DMS79 treated with DMSO at 0.1 percent for 48 hours (cell line): ENCODE measurements at regions not wholly inside any gene's neighbourhood (a gene's known extent, or its start where the extent isn't known, plus 50 kb on each side); places are given as distances from the start of the nearest gene placed in this dataset.

Source experiments
- DNase-seq: peaks from one replicate; lab custom pipeline; 2025; lab: John Stamatoyannopoulos, UW

DNA sequence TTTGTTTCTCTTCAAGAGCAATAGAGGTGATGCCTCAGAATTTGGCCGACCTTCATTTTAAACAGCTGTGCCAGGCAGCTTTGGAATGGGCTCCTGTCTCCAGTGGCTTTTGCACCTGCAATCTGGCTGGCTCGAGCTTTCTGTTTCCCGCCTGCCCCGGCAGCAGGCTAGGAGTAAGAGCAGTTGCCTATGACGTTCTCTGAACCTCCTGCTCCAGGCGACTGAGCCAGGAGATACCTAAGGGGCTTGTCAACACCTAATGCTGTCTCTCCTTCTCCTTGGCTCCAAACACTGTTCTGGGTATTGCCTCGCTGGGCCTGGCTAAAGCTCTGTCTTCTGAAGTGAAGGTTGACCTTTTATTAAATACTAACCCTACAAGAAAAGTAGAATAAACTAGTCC is 229.9 kb downstream of the LRRN1 start:
- DNase-seq, result no peak

GRCh38 chr3:4030624-4031023 is 231.4 kb downstream of the LRRN1 start:
- DNase-seq, result no peak

DNA sequence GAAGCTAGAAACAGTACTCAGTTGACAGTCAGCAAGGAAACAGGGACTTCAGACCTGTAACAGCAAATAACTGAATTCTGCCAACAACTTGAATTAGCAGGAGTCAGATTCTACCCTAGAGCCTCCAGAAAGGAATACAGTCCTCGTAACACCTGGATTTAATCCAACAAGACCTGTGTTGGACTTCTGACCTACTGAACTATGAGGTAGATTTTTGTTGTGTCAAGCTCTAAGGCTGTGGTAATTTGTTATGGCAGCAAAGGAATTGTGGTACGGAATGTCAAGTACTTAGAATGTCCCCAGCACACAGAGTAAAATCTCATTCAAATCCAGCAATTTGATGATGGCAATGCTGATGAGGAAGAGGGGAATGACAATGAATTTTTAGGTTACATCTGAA is 234.1 kb downstream of the LRRN1 start:
- DNase-seq, result no peak

- no peak for DNase-seq
Measured at GRCh38 chr3:4036046-4036445, 236.8 kb downstream of the LRRN1 start.

DNA sequence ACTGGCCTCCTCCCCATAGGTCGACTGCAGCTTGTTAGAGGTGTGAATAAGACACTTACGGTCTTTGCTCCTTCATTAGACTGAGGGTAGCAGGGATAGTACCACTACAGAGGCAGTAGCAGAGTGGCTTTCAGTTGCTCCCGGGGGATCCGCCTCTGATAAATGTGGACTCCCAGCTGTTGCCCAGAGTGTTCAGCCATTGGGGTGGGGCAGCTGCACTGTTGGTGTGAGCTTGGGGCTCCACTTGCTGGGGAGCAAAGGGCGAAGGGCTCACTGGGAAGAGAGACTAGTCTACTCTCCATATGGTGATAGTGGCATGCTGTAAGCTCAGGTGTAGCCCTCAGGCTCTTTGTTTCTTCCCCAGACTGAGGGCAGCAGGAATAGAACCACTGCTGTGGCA is 239.1 kb downstream of the LRRN1 start:
- DNase-seq, result no peak

GRCh38 chr3:4042070-4042469 is 242.8 kb downstream of the LRRN1 start:
- no peak for DNase-seq

- DNase-seq, result no peak
Measured at GRCh38 chr3:4042869-4043268, 243.6 kb downstream of the LRRN1 start.

DNA sequence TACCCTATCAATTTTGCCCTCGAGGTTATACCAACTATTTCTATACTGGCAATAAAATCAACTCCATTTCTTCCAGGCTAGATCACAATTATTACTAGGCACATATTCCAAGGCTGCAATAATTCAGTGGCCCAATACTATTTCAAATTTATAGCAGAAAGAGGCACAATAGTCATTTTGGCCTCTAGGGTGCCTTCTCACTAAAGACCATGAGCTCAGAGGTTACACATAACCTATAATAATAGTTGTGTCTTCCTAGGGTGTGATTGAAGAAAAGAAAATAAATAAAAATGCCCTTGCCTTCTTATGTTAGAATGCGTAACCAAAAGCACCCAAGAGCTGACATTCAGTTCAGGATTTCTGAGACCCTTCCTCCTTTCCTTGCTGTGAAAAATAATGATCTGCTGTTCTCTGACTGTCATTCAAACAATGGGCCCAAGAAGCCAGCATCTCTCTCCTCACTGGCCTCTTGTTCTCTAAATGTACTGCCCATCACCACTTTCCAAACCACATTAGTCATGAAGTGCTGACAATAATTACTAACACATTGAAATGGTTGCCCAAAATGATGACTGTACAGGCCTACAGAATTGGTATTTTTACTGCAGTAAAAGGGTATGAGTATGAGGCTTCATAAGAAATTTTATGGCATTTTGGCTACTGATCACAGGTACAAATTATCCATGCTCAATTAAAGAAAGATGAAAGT is 244.8 kb downstream of the LRRN1 start:
- no peak for DNase-seq

- DNase-seq, result no peak
Measured at GRCh38 chr3:4044619-4045018, 245.4 kb downstream of the LRRN1 start.

GRCh38 chr3:4045756-4046155 is 246.5 kb downstream of the LRRN1 start:
- DNase-seq, result no peak

DNA sequence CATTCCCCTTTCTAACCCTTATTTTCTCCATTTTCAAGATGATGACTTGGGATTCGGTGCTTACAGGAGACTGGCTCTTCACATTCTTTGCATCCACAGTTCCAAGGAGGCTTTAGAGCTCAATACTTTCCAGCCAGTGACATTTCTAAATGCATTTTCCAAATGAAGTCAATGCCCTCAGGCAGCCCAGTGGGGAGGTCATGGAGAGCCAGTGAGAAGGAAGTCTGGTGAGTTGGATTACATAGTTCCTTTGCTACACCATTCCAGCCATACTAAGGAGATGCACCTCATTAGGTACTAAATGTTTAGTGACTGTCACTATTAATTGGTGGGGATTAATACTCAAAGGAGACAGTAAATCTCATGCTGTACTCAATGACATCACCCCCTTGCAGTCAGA is 248.1 kb downstream of the LRRN1 start:
- no peak for DNase-seq

DNA sequence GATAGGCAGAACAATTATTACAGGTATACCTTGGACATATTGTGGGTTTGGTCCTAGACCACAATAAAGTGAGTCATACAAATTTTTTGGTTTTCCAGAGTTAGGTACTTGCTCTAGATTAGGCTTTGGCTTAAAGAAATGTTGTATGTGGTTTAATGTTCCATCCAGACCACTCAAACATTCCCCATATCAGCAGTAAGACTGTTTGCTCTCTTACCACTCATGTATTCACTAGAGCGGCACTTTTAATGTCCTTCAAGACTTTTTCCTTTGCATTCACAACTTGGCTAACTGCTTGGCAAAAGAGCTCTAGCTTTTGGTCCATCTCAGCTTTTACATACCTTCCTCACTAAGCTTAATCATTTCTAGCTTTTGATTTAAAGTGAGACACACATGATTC is 250.5 kb upstream of the SETMAR start:
- peak; percentile 17 for DNase-seq

- no peak for DNase-seq
Measured at GRCh38 chr3:4053975-4054374, 249.2 kb upstream of the SETMAR start.

- no peak for DNase-seq
Measured at GRCh38 chr3:4060064-4060463, 243.1 kb upstream of the SETMAR start.

GRCh38 chr3:4060603-4061002 is 242.6 kb upstream of the SETMAR start:
- DNase-seq, result no peak

- DNase-seq, result no peak
Measured at GRCh38 chr3:4061195-4061594, 242.0 kb upstream of the SETMAR start.

DNA sequence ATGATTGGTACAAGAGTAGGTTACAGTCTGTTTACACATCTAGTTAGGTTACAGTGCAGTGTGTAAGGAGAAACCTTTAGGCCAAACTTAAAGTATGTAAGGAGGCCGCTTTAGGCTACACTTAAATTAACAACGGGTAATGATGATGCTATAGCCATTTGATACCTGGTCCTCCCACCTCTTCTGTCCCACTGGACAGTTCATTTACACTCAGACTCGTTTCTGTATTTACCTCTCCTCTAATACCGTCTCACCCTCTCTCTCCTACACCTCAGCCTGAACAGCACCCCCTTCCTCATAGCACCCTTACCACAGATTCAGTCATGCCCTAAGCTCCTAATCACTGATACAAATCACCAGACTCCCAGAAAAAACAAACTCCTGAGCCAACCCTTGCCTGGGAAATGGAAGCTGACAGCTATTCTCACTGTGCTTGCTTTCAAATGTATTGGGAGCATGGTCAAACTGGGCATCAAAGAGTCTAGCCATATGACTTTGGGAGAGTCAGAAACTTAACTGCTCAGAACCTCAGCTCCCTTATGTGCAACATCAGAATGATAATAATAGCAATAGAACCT is 241.3 kb upstream of the SETMAR start:
- no peak for DNase-seq

GRCh38 chr3:4062621-4063020 is 240.5 kb upstream of the SETMAR start:
- DNase-seq, result no peak

DNA sequence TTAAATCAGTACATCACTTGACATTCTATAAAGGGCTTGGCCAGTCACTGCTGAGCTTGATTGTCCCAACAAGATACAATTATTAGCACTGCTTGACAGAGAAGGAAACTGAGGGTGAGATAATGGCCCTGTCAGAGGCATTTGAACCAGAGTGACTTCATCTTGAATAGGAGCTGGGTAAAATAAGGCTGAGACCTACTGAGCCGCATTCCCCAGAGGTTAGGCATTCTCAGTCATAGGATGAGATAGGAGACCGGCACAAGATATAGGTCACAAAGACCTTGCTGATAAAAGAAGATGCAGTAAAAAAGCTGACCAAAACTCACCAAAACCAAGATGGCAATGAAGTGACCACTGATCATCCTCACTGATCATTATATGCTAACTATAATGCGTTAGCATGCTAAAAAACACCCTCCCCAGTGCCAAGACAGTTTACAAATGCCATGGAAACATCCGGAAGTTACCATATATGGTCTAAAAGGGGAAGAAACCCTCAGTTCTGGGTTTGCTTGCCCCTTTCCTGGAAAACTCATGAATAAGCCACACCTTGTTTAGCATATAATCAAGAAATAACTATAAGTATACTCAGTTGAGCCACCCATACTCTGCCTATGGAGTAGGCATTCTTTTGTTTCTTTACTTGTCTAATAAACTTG is 239.1 kb upstream of the SETMAR start:
- no peak for DNase-seq

GRCh38 chr3:4065085-4065484 is 238.1 kb upstream of the SETMAR start:
- DNase-seq, result no peak

DNA sequence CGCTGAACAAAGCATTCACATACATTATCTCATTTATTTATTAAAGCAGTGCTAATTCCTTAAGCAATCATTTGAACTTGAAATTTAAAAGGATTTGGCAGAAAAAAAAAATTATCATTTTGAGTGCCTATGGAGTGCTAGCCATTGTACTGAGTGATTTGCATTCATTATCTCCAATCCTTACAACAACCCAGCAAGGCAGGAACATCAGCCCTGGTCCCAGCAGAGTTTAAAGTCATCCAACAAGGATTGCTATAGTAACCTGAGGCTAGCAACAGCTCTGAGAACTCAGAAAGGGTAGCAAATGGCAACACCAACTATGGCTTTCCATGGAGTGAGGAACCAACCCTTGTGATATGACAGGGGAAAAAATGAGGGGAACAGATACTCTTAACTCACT is 237.6 kb upstream of the SETMAR start:
- DNase-seq, result no peak

- no peak for DNase-seq
Measured at GRCh38 chr3:4067893-4068292, 235.3 kb upstream of the SETMAR start.

- no peak for DNase-seq
Measured at GRCh38 chr3:4069796-4070195, 233.4 kb upstream of the SETMAR start.
